NT2/D1 (cell line): ENCODE measurements at regions not wholly inside any gene's neighbourhood (a gene's known extent, or its start where the extent isn't known, plus 50 kb on each side); places are given as distances from the start of the nearest gene placed in this dataset.

ENCODE experiments used
- SUZ12 ChIP-seq: IDR thresholded peaks from 2 replicates; pipeline ENCODE4 v1.6.1; 2011; ENCODE audit not compliant: insufficient read length, insufficient read depth; ENCODE audit errors: extremely low read depth
- YY1 ChIP-seq: IDR thresholded peaks from 2 replicates; pipeline ENCODE4 v1.6.1; 2011; ENCODE audit not compliant: insufficient read length, insufficient read depth
- ZNF274 ChIP-seq: IDR thresholded peaks from 2 replicates; pipeline ENCODE4 v1.6.1; 2011; ENCODE audit warnings: mild to moderate bottlenecking, low read depth, low read length

GRCh38 chr6:156167625-156168071 lies 609.5 kb upstream of the ARID1B start:
- no peak for TF ChIP-seq SUZ12
- TF ChIP-seq YY1: no peak
- TF ChIP-seq ZNF274: no peak
